ENCODE measurements at regions not wholly inside any gene's neighbourhood (a gene's known extent, or its start where the extent isn't known, plus 50 kb on each side); places are given as distances from the start of the nearest gene placed in this dataset.
A peak's percentile ranks its signal among the peaks of the same experiment; 100 is the strongest.

GRCh38 chr17:83178533-83179304 lies 99.3 kb downstream of the METRNL start:
- Histone ChIP-seq H3K4me3 (no peak overlapping the region), H3K9me3 (replicated peaks) (no peaks in the 10 kb centered on the region), H3K36me3 (no peaks in the 10 kb centered on the region), H3K27ac (no peak overlapping the region), H3K4me1 (replicated peaks) (no peaks in the 10 kb centered on the region), H3K27me3 (replicated peaks) (no peaks in the 10 kb centered on the region)
- DNase-seq (ENCODE audit: low read depth in 1 of 2, low spot score in 2 of 2) = peak in 1 of 2 experiments; percentile 40

- Histone ChIP-seq H3K27me3 (replicated peaks) (no peaks in the 10 kb centered on the region), H3K36me3 (no peaks in the 10 kb centered on the region), H3K27ac (no peak overlapping the region), H3K4me3 (no peak overlapping the region), H3K4me1 (replicated peaks) (no peaks in the 10 kb centered on the region), H3K9me3 (replicated peaks) (no peaks in the 10 kb centered on the region)
- DNase-seq (ENCODE audit: low read depth in 1 of 2, low spot score in 2 of 2) = peak in 1 of 2 experiments; percentile 33
These were observed 100.0 kb downstream of the METRNL start for GRCh38 chr17:83179374-83179773.

GRCh38 chr17:83179811-83180210 lies 100.4 kb downstream of the METRNL start:
- Histone ChIP-seq H3K9me3 (replicated peaks) (no peaks in the 10 kb centered on the region), H3K36me3 (no peaks in the 10 kb centered on the region), H3K4me3 (no peak overlapping the region), H3K27me3 (replicated peaks) (no peaks in the 10 kb centered on the region), H3K27ac (no peak overlapping the region), H3K4me1 (replicated peaks) (no peaks in the 10 kb centered on the region)
- DNase-seq (ENCODE audit: low read depth in 1 of 2, low spot score in 2 of 2) = peak in 1 of 2 experiments; percentile 30

GRCh38 chr17:83180264-83180995 lies 101.0 kb downstream of the METRNL start:
- Histone ChIP-seq H3K4me3 (no peak overlapping the region), H3K27ac (no peak overlapping the region), H3K4me1 (replicated peaks) (no peaks in the 10 kb centered on the region), H3K27me3 (replicated peaks) (no peaks in the 10 kb centered on the region), H3K9me3 (replicated peaks) (no peaks in the 10 kb centered on the region), H3K36me3 (no peaks in the 10 kb centered on the region)
- DNase-seq (ENCODE audit: low read depth in 1 of 2, low spot score in 2 of 2) = peak in 1 of 2 experiments; percentile 29

GRCh38 chr17:83180996-83181481 lies 101.6 kb downstream of the METRNL start:
- no peak overlapping the region for H3K4me3 ChIP-seq
- no peaks in the 10 kb centered on the region for H3K27me3 ChIP-seq (replicated peaks)
- DNase-seq (ENCODE audit: low read depth in 1 of 2, low spot score in 2 of 2) = peak in 1 of 2 experiments; percentile 41
- H3K27ac ChIP-seq = no peak overlapping the region
- H3K4me1 ChIP-seq (replicated peaks) = no peaks in the 10 kb centered on the region
- H3K36me3 ChIP-seq = no peaks in the 10 kb centered on the region
- no peaks in the 10 kb centered on the region for H3K9me3 ChIP-seq (replicated peaks)

GRCh38 chr17:83181991-83182619 lies 102.7 kb downstream of the METRNL start:
- DNase-seq (ENCODE audit: low read depth in 1 of 2, low spot score in 2 of 2) = peak in 1 of 2 experiments; percentile 40
- H3K27ac ChIP-seq = no peak overlapping the region
- no peaks in the 10 kb centered on the region for H3K4me1 ChIP-seq (replicated peaks)
- H3K9me3 ChIP-seq (replicated peaks) = no peaks in the 10 kb centered on the region
- H3K36me3 ChIP-seq = no peaks in the 10 kb centered on the region
- H3K4me3 ChIP-seq = no peak overlapping the region
- H3K27me3 ChIP-seq (replicated peaks) = no peaks in the 10 kb centered on the region

- H3K27ac ChIP-seq = no peak overlapping the region
- H3K4me1 ChIP-seq (replicated peaks) = no peaks in the 10 kb centered on the region
- H3K27me3 ChIP-seq (replicated peaks) = no peaks in the 10 kb centered on the region
- H3K9me3 ChIP-seq (replicated peaks) = peaks cover 2% of the 10 kb centered on the region
- no peaks in the 10 kb centered on the region for H3K36me3 ChIP-seq
- peak in 1 of 2 experiments; percentile 37 for DNase-seq (ENCODE audit: low read depth in 1 of 2, low spot score in 2 of 2)
- no peak overlapping the region for H3K4me3 ChIP-seq
These were observed 103.3 kb downstream of the METRNL start for GRCh38 chr17:83182620-83183101.

- H3K27ac ChIP-seq = no peak overlapping the region
- no peaks in the 10 kb centered on the region for H3K36me3 ChIP-seq
- no peaks in the 10 kb centered on the region for H3K27me3 ChIP-seq (replicated peaks)
- H3K9me3 ChIP-seq (replicated peaks) = peaks cover 6% of the 10 kb centered on the region
- no peaks in the 10 kb centered on the region for H3K4me1 ChIP-seq (replicated peaks)
- H3K4me3 ChIP-seq = no peak overlapping the region
- DNase-seq (ENCODE audit: low read depth in 1 of 2, low spot score in 2 of 2) = peak in 1 of 2 experiments; percentile 42
These were observed 103.9 kb downstream of the METRNL start for GRCh38 chr17:83183145-83183948.

- H3K4me1 ChIP-seq (replicated peaks) = peaks cover 5% of the 10 kb centered on the region
- no peaks in the 10 kb centered on the region for H3K27me3 ChIP-seq (replicated peaks)
- H3K27ac ChIP-seq = no peak overlapping the region
- no peaks in the 10 kb centered on the region for H3K36me3 ChIP-seq
- H3K4me3 ChIP-seq = no peak overlapping the region
- peak in 1 of 2 experiments; percentile 38 for DNase-seq (ENCODE audit: low read depth in 1 of 2, low spot score in 2 of 2)
- peaks cover 6% of the 10 kb centered on the region for H3K9me3 ChIP-seq (replicated peaks)
These were observed 104.6 kb downstream of the METRNL start for GRCh38 chr17:83183951-83184506.

- Histone ChIP-seq H3K36me3 (no peaks in the 10 kb centered on the region), H3K4me1 (replicated peaks) (peaks cover 18% of the 10 kb centered on the region), H3K27me3 (replicated peaks) (no peaks in the 10 kb centered on the region), H3K27ac (no peak overlapping the region), H3K4me3 (no peak overlapping the region), H3K9me3 (replicated peaks) (peaks cover 6% of the 10 kb centered on the region)
- DNase-seq (ENCODE audit: low read depth in 1 of 2, low spot score in 2 of 2) = peak in 1 of 2 experiments; percentile 44
These were observed 105.9 kb downstream of the METRNL start for GRCh38 chr17:83185023-83186002.

GRCh38 chr17:83186226-83186625 lies 106.8 kb downstream of the METRNL start:
- peak in 1 of 2 experiments; percentile 45 for DNase-seq (ENCODE audit: low read depth in 1 of 2, low spot score in 2 of 2)
- no peak overlapping the region for H3K4me3 ChIP-seq
- H3K9me3 ChIP-seq (replicated peaks) = peaks cover 6% of the 10 kb centered on the region
- no peaks in the 10 kb centered on the region for H3K27me3 ChIP-seq (replicated peaks)
- peaks cover 24% of the 10 kb centered on the region for H3K4me1 ChIP-seq (replicated peaks)
- H3K27ac ChIP-seq = no peak overlapping the region
- H3K36me3 ChIP-seq = no peaks in the 10 kb centered on the region

All from SJSA1 (cell line).